ENCODE measurements at regions not wholly inside any gene's neighbourhood (a gene's known extent, or its start where the extent isn't known, plus 50 kb on each side); places are given as distances from the start of the nearest gene placed in this dataset.
"Not testable (repeated sequence)": the region's sequence is repeated elsewhere in the genome, so short reads cannot be mapped to it uniquely, and the experiment has no call there.

- intact Hi-C loops (cut with DNase I; ENCODE audit: low total_unique reads): no loop called here
- TF ChIP-seq CTCF (IDR thresholded peaks at IDR 0.05): no peak
- Histone ChIP-seq H3K9me3 (no peaks in the 10 kb centered on the region), H3K36me3 (no peaks in the 10 kb centered on the region), H3K4me1 (no peaks in the 10 kb centered on the region), H3K27me3 (no peaks in the 10 kb centered on the region), H3K4me3 (no peak overlapping the region), H3K27ac (no peak overlapping the region)
- no peak for DNase-seq
Measured at GRCh38 chrX:113802837-113803236, 781.0 kb upstream of the HTR2C start.

- no peaks in the 10 kb centered on the region for H3K9me3 ChIP-seq
- H3K4me3 ChIP-seq: no peak overlapping the region
- intact Hi-C loops (cut with DNase I; ENCODE audit: low total_unique reads): no loop called here
- TF ChIP-seq CTCF (IDR thresholded peaks at IDR 0.05): no peak
- no peaks in the 10 kb centered on the region for H3K36me3 ChIP-seq
- no peak for DNase-seq
- no peaks in the 10 kb centered on the region for H3K27me3 ChIP-seq
- H3K4me1 ChIP-seq: no peaks in the 10 kb centered on the region
- H3K27ac ChIP-seq: no peak overlapping the region
Measured at GRCh38 chrX:113800955-113801354, 782.9 kb upstream of the HTR2C start.

DNA sequence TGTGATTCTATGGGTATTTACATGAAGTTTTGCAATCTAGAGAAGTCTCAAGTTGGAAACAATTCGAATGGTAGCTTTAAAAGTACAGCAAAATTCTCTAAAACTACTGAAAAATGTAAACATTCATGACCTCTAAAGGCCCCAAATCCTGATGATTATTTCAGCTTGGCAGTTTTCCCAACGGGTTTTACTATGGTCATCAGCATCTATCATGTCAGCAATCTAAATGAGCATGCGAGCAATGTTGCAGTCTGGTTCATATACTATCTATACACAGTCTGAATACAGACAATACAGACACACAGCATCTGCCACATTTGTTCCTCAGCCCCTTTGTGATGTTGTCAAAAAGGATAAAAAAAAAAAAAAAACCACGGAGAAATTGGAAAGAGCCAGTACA lies 790.3 kb upstream of the HTR2C start:
- TF ChIP-seq CTCF (IDR thresholded peaks at IDR 0.05): no peak
- no peak for DNase-seq
- H3K4me1 ChIP-seq: no peaks in the 10 kb centered on the region
- H3K27ac ChIP-seq: no peak overlapping the region
- no peaks in the 10 kb centered on the region for H3K9me3 ChIP-seq
- H3K4me3 ChIP-seq: no peak overlapping the region
- no peaks in the 10 kb centered on the region for H3K27me3 ChIP-seq
- intact Hi-C loops (cut with DNase I; ENCODE audit: low total_unique reads): no loop called here
- H3K36me3 ChIP-seq: no peaks in the 10 kb centered on the region

- intact Hi-C loops (cut with DNase I; ENCODE audit: low total_unique reads): no loop called here
- Histone ChIP-seq H3K9me3 (no peaks in the 10 kb centered on the region), H3K27ac (no peak overlapping the region), H3K27me3 (no peaks in the 10 kb centered on the region), H3K36me3 (no peaks in the 10 kb centered on the region), H3K4me1 (no peaks in the 10 kb centered on the region), H3K4me3 (no peak overlapping the region)
- DNase-seq: no peak
- TF ChIP-seq CTCF (IDR thresholded peaks at IDR 0.05): no peak
Measured at GRCh38 chrX:113790987-113791386, 792.9 kb upstream of the HTR2C start.

DNA sequence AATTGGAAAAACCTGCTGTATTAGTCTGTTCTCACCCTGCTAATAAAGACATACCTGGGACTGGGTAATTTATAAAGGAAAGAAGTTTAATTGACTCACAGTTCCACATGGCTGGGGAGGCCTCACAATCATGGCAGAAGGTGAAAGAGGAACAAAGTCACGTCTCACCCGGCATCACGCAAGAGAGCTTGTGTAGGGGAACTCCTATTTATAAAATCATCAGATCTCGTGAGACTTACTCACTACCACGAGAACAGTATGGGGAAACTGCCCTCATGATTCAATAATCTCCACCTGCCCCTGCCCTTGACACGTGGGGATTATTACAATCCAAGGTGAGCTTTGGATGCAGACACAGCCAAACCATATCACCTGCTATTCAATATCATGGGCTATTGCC lies 799.1 kb upstream of the HTR2C start:
- H3K9me3 ChIP-seq; H3K27me3 ChIP-seq; intact Hi-C loops (cut with DNase I; ENCODE audit: low total_unique reads); DNase-seq; H3K4me3 ChIP-seq; H3K27ac ChIP-seq; H3K36me3 ChIP-seq; H3K4me1 ChIP-seq: not testable (repeated sequence)

DNA sequence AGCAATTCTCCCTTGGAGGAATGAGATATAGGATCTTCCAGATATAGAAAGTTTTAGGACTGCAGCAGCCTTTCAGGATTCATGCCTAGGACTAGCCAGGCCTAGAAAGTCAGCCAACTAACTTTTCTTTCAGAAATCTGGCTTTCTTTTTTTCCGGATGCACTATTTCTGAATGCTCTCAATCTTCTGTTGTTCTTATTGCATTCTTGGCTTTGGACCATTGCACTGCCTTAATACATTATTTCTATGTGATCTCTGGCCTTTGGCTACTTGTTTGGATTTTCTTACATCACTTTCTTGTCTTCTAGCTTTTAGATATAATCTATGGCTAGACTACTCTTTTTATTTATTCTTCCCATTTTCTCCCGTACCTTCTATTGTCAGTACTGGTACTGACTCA lies 813.1 kb upstream of the HTR2C start:
- Histone ChIP-seq H3K9me3 (no peaks in the 10 kb centered on the region), H3K4me3 (no peak overlapping the region), H3K27me3 (no peaks in the 10 kb centered on the region), H3K4me1 (no peaks in the 10 kb centered on the region), H3K36me3 (no peaks in the 10 kb centered on the region), H3K27ac (no peak overlapping the region)
- TF ChIP-seq CTCF (IDR thresholded peaks at IDR 0.05): no peak
- intact Hi-C loops (cut with DNase I; ENCODE audit: low total_unique reads): no loop called here
- no peak for DNase-seq

Measured in tibial artery (tissue), 4 donors.